Central memory CD8-positive, alpha-beta T cell (primary cell): ENCODE measurements at regions not wholly inside any gene's neighbourhood (a gene's known extent, or its start where the extent isn't known, plus 50 kb on each side); places are given as distances from the start of the nearest gene placed in this dataset.

ENCODE experiments used
- ATAC-seq: fragments of 150-1000 bp; cut with Tn5 transposase; replicated peaks from 2 replicates; pipeline ENCODE4 v1.10.0; 2022; ENCODE audit warnings: mild to moderate bottlenecking, moderate FRiP score, moderate number of reproducible peaks; ENCODE audit not compliant: poor library complexity, severe bottlenecking; ENCODE audit errors: extremely low read depth
- DNase-seq, 2 donors: peaks; one replicate each; pipeline ENCODE4 v3.0.0; 2021; ENCODE audit warnings: low spot score in 2 of 2
- H3K27ac Mint-ChIP-seq: one replicate; pipeline ENCODE4 v1.8.0; 2022; ENCODE audit warnings: low read depth, mild to moderate bottlenecking, moderate library complexity, mixed read lengths
- H3K27me3 Mint-ChIP-seq: one replicate; pipeline ENCODE4 v1.8.0; 2022; ENCODE audit warnings: mixed read lengths
- H3K36me3 Mint-ChIP-seq: one replicate; pipeline ENCODE4 v1.8.0; 2022; ENCODE audit warnings: mild to moderate bottlenecking, moderate library complexity, mixed read lengths; ENCODE audit not compliant: insufficient read depth
- H3K4me1 Mint-ChIP-seq: one replicate; pipeline ENCODE4 v1.8.0; 2022; ENCODE audit warnings: mixed read lengths
- H3K4me3 Mint-ChIP-seq: one replicate; pipeline ENCODE4 v1.8.0; 2022; ENCODE audit warnings: mild to moderate bottlenecking, moderate library complexity, mixed read lengths
- H3K9me3 Mint-ChIP-seq: one replicate; pipeline ENCODE4 v1.8.0; 2022; ENCODE audit warnings: mixed read lengths

DNA sequence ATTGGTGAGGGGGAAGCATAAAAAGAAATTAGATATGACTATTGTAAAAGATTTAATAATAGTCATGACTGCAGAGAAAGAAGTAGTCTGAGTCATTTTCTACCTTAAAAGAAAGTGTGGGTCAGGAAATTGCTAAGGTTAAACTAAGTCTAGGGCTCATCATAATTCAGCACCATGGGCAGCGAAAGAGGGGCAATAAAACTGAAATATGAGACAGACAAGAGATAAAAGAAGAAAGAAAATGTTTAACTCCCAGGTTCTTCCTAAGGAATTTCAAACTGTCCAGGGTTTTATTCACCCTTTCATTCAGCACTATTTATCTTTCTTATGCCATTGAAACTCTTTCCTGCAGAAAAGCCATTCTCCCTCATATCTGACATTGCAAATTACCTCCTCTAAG is 114.4 kb upstream of the API5 start:
- no peaks in the 10 kb centered on the region for H3K27me3 Mint-ChIP-seq
- no peaks in the 10 kb centered on the region for H3K4me1 Mint-ChIP-seq
- ATAC-seq: no peak
- no peak overlapping the region for H3K4me3 Mint-ChIP-seq
- no peak for DNase-seq
- H3K27ac Mint-ChIP-seq: no peak overlapping the region
- H3K9me3 Mint-ChIP-seq: no peaks in the 10 kb centered on the region
- peaks cover 2% of the 10 kb centered on the region for H3K36me3 Mint-ChIP-seq

DNA sequence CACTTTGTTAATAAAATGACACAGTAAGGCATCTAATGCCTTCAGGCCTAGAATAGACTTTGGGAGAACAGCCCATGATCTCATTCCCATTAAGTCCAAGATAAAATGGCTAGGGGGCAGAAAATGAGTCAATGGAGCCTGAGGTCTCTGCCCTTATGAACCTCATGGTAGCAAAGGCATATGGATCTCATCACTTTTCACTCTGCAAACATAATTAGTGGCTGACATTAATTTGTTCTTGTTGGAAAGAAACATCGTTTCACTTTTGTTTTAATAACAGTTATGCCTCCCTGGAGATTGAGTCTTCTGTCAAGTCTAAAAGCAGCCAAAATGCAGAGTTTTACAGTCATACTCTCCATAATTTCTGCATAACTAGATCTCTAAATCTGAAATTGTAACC is 111.8 kb upstream of the API5 start:
- DNase-seq (no peak), ATAC-seq (no peak)
- H3K27me3 Mint-ChIP-seq: no peaks in the 10 kb centered on the region
- H3K27ac Mint-ChIP-seq: no peak overlapping the region
- no peak overlapping the region for H3K4me3 Mint-ChIP-seq
- no peaks in the 10 kb centered on the region for H3K4me1 Mint-ChIP-seq
- H3K36me3 Mint-ChIP-seq: peaks cover 2% of the 10 kb centered on the region
- no peaks in the 10 kb centered on the region for H3K9me3 Mint-ChIP-seq

DNA sequence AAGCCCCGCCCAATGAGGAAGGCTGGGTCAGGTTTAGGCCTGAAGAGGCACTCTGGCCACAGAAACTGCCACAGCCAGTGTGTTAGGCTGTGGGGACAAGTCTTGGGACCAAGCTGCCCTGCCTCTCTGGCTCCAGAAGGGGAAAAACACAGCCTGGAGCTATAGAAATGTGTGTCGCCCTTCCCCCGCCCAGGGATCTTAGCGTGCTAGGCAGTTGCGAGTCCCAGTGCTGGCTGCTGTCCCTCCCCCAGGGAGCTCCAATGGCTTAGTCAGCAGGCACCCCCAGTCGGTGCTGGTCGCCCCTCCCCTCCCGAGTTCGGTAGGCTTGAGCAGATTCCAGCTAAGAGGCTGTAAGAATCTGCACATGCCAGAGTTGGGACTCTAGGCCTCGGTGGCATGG is 99.5 kb upstream of the API5 start:
- ATAC-seq: no peak
- peaks cover 17% of the 10 kb centered on the region for H3K9me3 Mint-ChIP-seq
- H3K27me3 Mint-ChIP-seq: peaks cover 28% of the 10 kb centered on the region

DNA sequence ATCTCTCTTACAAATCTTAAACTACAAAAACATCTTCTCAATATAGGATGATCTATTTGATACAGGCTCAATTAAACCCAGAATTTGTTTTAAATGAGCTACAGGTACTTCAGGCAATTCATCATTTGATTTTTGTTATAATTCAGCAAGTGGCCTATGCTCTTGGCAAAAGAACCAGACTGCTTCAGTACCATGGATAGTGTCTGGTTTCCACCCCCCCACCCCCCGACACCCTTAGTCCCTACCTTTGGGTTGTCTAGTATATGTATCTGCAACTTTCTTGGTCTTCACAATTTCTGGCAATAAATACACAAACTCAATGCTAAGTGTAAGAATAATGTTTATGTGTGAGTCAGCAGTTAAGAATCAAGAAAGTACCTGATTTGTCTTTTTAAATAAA is 97.3 kb upstream of the API5 start:
- Mint-ChIP-seq H3K4me3 (no peak overlapping the region), H3K27me3 (peaks cover 25% of the 10 kb centered on the region), H3K9me3 (peaks cover 15% of the 10 kb centered on the region), H3K36me3 (no peaks in the 10 kb centered on the region), H3K4me1 (no peaks in the 10 kb centered on the region), H3K27ac (no peak overlapping the region)
- DNase-seq: no peak
- no peak for ATAC-seq

More for the DNA sequence above, 99.5 kb upstream of the API5 start:
- DNase-seq: no peak
- H3K27ac Mint-ChIP-seq: no peak overlapping the region
- H3K4me3 Mint-ChIP-seq: no peak overlapping the region
- no peaks in the 10 kb centered on the region for H3K4me1 Mint-ChIP-seq
- H3K36me3 Mint-ChIP-seq: no peaks in the 10 kb centered on the region

DNA sequence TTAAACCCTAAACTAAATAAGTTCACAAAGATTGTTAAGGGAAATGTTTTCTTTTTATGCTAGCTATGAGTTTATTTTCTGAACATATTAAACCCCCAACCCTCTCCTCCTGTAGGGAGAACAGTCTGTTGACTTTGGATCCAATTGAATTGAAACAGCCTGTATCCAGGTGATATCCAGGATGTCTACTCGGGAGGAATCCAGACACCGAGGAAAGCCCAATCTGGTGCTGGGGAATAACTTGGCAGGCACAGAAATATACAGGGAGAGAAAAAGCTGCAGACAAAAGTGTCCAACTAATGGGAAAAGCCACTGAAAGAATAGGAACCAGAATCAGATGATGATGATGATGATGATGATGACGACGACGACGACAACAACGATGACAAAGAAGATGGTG is 93.9 kb upstream of the API5 start:
- H3K9me3 Mint-ChIP-seq: no peaks in the 10 kb centered on the region

DNA sequence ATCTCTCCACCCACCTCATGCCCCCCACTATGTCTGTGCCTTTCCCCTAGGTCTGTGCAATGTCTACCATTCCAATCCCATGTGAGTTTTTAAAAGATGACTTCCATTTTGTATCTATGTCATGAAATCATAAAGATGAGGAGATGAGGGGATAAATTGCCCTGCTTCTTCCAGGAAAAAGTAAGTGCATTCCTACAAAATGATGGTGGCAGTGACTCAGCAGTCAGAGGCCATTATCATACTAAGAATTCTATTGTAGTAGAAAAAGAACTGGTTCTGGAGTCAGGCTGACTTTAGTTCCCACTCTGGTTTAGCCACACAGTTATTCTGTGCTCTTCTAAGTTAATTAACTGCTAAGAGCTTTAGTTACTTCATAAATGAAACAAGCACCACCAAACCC is 89.6 kb upstream of the API5 start:
- DNase-seq (no peak), ATAC-seq (no peak)
- Mint-ChIP-seq H3K27ac (no peak overlapping the region), H3K4me1 (no peaks in the 10 kb centered on the region), H3K27me3 (no peaks in the 10 kb centered on the region), H3K9me3 (no peaks in the 10 kb centered on the region), H3K36me3 (no peaks in the 10 kb centered on the region), H3K4me3 (no peak overlapping the region)

More for the DNA sequence above, 93.9 kb upstream of the API5 start:
- ATAC-seq (no peak), DNase-seq (no peak)
- Mint-ChIP-seq H3K27ac (no peak overlapping the region), H3K36me3 (no peaks in the 10 kb centered on the region), H3K27me3 (no peaks in the 10 kb centered on the region), H3K4me1 (no peaks in the 10 kb centered on the region), H3K4me3 (no peak overlapping the region)

DNA sequence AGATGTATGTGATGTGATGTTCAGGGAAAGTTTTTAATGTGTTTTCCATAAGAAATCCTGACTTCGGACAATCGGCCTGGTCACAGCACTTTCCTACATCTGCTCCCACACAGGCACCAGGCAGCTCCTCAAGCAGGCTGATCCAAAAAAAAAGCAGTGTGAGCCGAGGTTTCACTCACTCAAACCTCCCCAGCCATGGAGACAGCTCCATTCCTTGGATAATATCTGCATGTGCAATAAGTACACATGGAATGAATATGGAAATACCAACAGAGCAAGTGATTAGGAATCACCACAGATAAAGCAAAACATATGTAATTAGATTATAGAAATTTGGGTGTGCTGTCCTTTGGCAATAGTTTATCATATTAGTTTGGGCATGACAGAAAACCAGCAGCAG is 88.8 kb upstream of the API5 start:
- Mint-ChIP-seq H3K27ac (no peak overlapping the region), H3K36me3 (no peaks in the 10 kb centered on the region), H3K4me3 (no peak overlapping the region), H3K4me1 (no peaks in the 10 kb centered on the region), H3K27me3 (no peaks in the 10 kb centered on the region), H3K9me3 (no peaks in the 10 kb centered on the region)
- DNase-seq (no peak), ATAC-seq (no peak)

DNA sequence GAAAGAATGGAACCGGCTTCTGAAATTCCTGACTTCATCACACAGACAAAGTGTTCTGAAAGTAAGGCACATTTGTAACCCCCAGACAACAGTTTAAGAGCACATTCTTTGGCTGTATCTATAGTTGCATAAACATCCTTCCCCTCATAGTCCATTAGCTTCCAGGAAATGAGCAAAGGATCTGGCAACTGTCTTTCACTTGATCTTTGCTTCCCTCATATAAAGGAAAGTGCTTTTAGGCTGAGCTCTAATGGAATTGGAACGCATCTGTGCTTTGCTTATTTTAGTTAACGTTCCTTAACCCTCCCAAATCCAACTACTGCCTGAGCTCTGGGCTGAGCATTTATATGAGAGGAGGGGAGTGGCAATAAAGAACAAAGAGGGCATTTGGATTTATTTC is 76.9 kb upstream of the API5 start:
- ATAC-seq (no peak), DNase-seq (no peak)
- Mint-ChIP-seq H3K9me3 (peaks cover 10% of the 10 kb centered on the region), H3K27me3 (peaks cover 19% of the 10 kb centered on the region), H3K4me1 (no peaks in the 10 kb centered on the region), H3K36me3 (no peaks in the 10 kb centered on the region), H3K4me3 (no peak overlapping the region), H3K27ac (no peak overlapping the region)

DNA sequence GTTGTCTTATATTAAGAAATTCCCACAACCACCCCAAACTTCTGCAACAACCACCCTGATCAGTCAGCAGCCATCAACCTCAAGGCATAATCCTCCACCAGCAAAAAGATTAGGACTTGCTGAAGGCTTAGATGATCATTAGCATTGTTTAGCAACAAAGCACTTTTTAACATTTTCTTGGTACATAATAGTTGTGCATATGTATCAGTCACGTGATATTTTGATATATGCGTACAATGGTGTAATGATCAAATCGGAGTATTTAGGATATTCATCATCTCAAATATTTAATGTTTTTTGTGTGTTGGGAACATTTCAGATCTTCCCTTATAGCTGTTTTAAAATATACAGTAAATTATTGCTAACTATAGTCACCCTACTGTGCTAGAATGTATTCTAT is 73.5 kb upstream of the API5 start:
- no peak overlapping the region for H3K4me3 Mint-ChIP-seq
- no peak overlapping the region for H3K27ac Mint-ChIP-seq
- H3K27me3 Mint-ChIP-seq: peaks cover 22% of the 10 kb centered on the region
- DNase-seq (no peak), ATAC-seq (no peak)
- H3K36me3 Mint-ChIP-seq: no peaks in the 10 kb centered on the region
- H3K4me1 Mint-ChIP-seq: no peaks in the 10 kb centered on the region
- H3K9me3 Mint-ChIP-seq: peaks cover 10% of the 10 kb centered on the region

DNA sequence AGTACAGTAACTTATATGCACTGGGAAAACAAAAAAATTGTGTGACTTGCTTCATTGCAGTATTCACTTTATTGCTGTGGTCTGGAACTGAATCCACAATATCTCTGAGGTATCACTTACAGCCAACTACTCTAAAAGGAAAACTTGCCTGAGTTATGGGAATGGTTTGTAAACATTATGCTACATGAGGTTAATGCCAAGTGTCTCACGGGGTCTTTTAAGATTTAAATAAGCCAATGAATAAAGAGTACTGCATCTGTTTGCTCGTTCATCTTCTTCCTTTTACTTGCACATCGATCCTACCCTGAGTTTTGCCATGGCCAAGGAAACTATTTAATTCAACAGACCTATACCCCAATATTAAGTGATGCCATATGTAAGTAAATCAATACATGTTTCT is 72.0 kb upstream of the API5 start:
- H3K9me3 Mint-ChIP-seq: peaks cover 10% of the 10 kb centered on the region
- H3K27me3 Mint-ChIP-seq: peaks cover 36% of the 10 kb centered on the region
- DNase-seq (no peak), ATAC-seq (no peak)
- no peaks in the 10 kb centered on the region for H3K36me3 Mint-ChIP-seq
- H3K27ac Mint-ChIP-seq: no peak overlapping the region
- H3K4me1 Mint-ChIP-seq: no peaks in the 10 kb centered on the region
- H3K4me3 Mint-ChIP-seq: no peak overlapping the region

DNA sequence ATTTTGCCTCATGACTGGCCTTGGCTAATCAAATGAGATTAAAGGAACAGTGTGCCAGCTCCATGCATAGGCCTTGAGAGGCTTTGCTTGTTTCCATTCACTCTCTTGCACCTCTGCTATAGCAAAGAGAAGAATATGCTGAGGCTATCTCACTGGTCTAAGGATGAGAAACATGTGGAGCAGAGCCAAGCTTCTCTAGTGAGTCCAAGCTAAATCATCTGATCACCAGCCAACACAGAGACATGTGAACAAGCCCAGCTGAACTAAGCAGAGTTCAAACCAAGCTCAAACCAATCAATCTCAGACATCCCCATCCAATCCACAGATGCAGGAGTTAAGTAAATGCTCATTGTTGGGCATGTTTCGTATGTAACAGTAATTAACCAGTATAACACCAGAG is 69.4 kb upstream of the API5 start:
- Mint-ChIP-seq H3K27me3 (peaks cover 52% of the 10 kb centered on the region), H3K27ac (no peak overlapping the region), H3K9me3 (no peaks in the 10 kb centered on the region), H3K36me3 (no peaks in the 10 kb centered on the region), H3K4me3 (no peak overlapping the region), H3K4me1 (no peaks in the 10 kb centered on the region)
- ATAC-seq: no peak
- no peak for DNase-seq

DNA sequence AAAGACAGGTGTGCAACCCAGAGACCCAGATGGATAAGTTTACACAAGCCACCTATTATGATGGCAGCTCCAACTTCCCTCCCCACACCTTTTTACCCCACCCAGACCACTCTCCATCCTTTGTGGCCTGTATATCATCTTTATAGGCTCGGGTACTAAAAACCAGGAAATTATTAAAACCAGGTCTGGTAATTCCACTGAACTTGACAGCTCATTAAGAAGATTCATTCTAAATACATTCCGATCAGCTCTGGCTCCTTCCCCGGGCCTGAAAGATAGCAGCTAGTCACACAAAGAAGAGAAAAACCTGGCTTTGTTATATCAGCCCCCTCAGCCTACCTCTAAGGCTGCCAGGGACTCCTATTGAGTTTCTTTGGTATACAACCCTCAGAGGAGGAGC is 67.9 kb upstream of the API5 start:
- Mint-ChIP-seq H3K4me3 (no peak overlapping the region), H3K36me3 (no peaks in the 10 kb centered on the region), H3K4me1 (no peaks in the 10 kb centered on the region), H3K27me3 (peaks cover 59% of the 10 kb centered on the region), H3K27ac (no peak overlapping the region), H3K9me3 (no peaks in the 10 kb centered on the region)
- ATAC-seq (no peak), DNase-seq (no peak)

DNA sequence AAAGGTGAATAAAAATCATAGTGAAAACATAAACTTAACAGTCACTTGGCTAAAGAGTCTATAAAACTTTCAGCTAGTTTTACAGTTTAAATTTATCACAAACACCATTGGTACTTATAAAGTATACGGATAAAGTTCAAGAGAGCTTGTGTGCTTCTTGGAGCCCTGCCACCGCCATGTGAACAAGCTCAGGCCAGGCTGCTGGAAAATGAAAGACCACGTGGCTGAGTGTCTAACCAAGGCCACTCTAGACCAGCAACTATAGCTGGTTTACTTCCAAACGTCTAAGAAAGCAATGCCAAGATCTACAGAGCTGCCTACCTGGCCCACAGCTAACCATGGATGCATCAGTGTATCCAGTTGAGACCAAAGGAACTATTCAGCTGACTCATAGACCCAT is 66.3 kb upstream of the API5 start:
- ATAC-seq (no peak), DNase-seq (no peak)
- Mint-ChIP-seq H3K4me1 (no peaks in the 10 kb centered on the region), H3K36me3 (no peaks in the 10 kb centered on the region), H3K27ac (no peak overlapping the region), H3K4me3 (no peak overlapping the region), H3K27me3 (peaks cover 59% of the 10 kb centered on the region), H3K9me3 (no peaks in the 10 kb centered on the region)

DNA sequence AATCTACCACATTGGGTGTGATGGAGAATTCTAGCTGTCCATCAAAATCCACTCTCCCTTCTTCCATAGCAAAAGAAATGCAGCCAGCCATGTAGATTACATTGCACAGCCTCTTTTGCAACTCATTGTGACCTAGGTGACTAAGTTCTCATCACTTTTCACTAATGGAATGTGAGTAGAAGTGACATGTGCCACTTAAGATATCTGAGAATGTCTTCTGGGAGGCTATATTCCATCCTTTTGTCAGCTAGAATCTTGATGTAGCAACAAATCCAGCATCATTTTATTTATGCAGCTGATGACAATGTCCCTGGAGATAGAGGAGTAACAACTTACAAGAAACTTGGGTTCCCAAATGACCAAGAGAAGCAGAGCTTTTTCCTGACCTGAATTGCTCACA is 61.5 kb upstream of the API5 start:
- ATAC-seq (no peak), DNase-seq (no peak)
- peaks cover 63% of the 10 kb centered on the region for H3K27me3 Mint-ChIP-seq
- no peaks in the 10 kb centered on the region for H3K36me3 Mint-ChIP-seq
- no peak overlapping the region for H3K27ac Mint-ChIP-seq
- H3K4me3 Mint-ChIP-seq: no peak overlapping the region
- H3K9me3 Mint-ChIP-seq: peaks cover 6% of the 10 kb centered on the region
- no peaks in the 10 kb centered on the region for H3K4me1 Mint-ChIP-seq
